ENCODE measurements at regions not wholly inside any gene's neighbourhood (a gene's known extent, or its start where the extent isn't known, plus 50 kb on each side); places are given as distances from the start of the nearest gene placed in this dataset.

- TF ChIP-seq, protein P1, sequence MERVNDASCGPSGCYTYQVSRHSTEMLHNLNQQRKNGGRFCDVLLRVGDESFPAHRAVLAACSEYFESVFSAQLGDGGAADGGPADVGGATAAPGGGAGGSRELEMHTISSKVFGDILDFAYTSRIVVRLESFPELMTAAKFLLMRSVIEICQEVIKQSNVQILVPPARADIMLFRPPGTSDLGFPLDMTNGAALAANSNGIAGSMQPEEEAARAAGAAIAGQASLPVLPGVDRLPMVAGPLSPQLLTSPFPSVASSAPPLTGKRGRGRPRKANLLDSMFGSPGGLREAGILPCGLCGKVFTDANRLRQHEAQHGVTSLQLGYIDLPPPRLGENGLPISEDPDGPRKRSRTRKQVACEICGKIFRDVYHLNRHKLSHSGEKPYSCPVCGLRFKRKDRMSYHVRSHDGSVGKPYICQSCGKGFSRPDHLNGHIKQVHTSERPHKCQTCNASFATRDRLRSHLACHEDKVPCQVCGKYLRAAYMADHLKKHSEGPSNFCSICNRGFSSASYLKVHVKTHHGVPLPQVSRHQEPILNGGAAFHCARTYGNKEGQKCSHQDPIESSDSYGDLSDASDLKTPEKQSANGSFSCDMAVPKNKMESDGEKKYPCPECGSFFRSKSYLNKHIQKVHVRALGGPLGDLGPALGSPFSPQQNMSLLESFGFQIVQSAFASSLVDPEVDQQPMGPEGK (CRISPR knock-in tag; IDR thresholded peaks at IDR 0.05; ENCODE audit: borderline replicate concordance) = no peak
- TF ChIP-seq ARNTL (CRISPR knock-in tag; IDR thresholded peaks at IDR 0.05; ENCODE audit: borderline replicate concordance, low read depth) (no peak), CSRNP3 (CRISPR knock-in tag; IDR thresholded peaks at IDR 0.05) (no peak), ESRRG (CRISPR knock-in tag; IDR thresholded peaks at IDR 0.05) (no peak), ZC3H10 (CRISPR knock-in tag; IDR thresholded peaks at IDR 0.05) (no peak), RARB (CRISPR knock-in tag; IDR thresholded peaks at IDR 0.05) (no peak), ISL1 (CRISPR knock-in tag; IDR thresholded peaks at IDR 0.05) (no peak), POU6F1 (CRISPR knock-in tag; IDR thresholded peaks at IDR 0.05; ENCODE audit: borderline replicate concordance, low read depth) (no peak), CREB5 (CRISPR knock-in tag; IDR thresholded peaks at IDR 0.05; ENCODE audit: low read depth) (no peak), ZNF70 (CRISPR knock-in tag; IDR thresholded peaks at IDR 0.05) (no peak), PPARA (CRISPR knock-in tag; IDR thresholded peaks at IDR 0.05; ENCODE audit: borderline replicate concordance) (no peak), CSDC2 (CRISPR knock-in tag; IDR thresholded peaks at IDR 0.05) (no peak), ZFP30 (CRISPR knock-in tag; IDR thresholded peaks at IDR 0.05) (no peak)
- TF ChIP-seq, protein P2, sequence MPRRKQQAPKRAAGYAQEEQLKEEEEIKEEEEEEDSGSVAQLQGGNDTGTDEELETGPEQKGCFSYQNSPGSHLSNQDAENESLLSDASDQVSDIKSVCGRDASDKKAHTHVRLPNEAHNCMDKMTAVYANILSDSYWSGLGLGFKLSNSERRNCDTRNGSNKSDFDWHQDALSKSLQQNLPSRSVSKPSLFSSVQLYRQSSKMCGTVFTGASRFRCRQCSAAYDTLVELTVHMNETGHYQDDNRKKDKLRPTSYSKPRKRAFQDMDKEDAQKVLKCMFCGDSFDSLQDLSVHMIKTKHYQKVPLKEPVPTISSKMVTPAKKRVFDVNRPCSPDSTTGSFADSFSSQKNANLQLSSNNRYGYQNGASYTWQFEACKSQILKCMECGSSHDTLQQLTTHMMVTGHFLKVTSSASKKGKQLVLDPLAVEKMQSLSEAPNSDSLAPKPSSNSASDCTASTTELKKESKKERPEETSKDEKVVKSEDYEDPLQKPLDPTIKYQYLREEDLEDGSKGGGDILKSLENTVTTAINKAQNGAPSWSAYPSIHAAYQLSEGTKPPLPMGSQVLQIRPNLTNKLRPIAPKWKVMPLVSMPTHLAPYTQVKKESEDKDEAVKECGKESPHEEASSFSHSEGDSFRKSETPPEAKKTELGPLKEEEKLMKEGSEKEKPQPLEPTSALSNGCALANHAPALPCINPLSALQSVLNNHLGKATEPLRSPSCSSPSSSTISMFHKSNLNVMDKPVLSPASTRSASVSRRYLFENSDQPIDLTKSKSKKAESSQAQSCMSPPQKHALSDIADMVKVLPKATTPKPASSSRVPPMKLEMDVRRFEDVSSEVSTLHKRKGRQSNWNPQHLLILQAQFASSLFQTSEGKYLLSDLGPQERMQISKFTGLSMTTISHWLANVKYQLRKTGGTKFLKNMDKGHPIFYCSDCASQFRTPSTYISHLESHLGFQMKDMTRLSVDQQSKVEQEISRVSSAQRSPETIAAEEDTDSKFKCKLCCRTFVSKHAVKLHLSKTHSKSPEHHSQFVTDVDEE (CRISPR knock-in tag; IDR thresholded peaks at IDR 0.05) = no peak
Measured at GRCh38 chr13:63851526-63851925, 2435.9 kb upstream of the PCDH20 start.
